B cell (primary cell): ENCODE measurements at regions not wholly inside any gene's neighbourhood (a gene's known extent, or its start where the extent isn't known, plus 50 kb on each side); places are given as distances from the start of the nearest gene placed in this dataset.

Experiments
- CTCF ChIP-seq: fragments of 200-600 bp; IDR thresholded peaks from one replicate; pipeline ENCODE4 v1.8.0; 2022; ENCODE audit warnings: antibody characterized with exemption, mild to moderate bottlenecking
- EZH2 ChIP-seq: IDR thresholded peaks from 2 replicates; pipeline ENCODE4 v1.6.1; 2012; ENCODE audit warnings: borderline replicate concordance, low read depth, mild to moderate bottlenecking, moderate library complexity, low read length; ENCODE audit not compliant: insufficient read depth, poor library complexity, severe bottlenecking

- TF ChIP-seq CTCF (no peak), EZH2 (no peak)
Measured at GRCh38 chr2:15886231-15886630, 54.1 kb upstream of the MYCN start.
